ENCODE measurements at regions not wholly inside any gene's neighbourhood (a gene's known extent, or its start where the extent isn't known, plus 50 kb on each side); places are given as distances from the start of the nearest gene placed in this dataset.

DNA sequence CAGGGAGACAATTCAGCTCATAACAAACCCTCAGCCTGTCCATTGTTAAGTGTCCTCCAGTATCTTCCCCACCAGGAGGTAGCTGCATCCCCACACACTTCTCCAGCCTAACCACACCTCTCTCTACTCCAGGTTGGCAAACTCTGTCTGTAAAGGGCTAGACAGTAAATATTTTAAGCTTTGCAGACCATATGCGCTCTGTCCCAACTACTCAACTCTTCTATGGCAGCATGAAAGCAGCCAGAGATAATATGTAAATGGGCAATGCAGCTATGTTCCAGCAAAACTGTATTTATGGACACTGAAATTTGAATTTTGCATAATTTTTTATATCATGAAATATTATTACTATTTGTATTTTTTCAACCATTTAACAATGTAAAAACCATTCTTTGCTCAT, 230.4 kb upstream of the STT3B start:
- H3K79me2 ChIP-seq (ENCODE audit: insufficient read depth, low read length) = no peaks in the 10 kb centered on the region

DNA sequence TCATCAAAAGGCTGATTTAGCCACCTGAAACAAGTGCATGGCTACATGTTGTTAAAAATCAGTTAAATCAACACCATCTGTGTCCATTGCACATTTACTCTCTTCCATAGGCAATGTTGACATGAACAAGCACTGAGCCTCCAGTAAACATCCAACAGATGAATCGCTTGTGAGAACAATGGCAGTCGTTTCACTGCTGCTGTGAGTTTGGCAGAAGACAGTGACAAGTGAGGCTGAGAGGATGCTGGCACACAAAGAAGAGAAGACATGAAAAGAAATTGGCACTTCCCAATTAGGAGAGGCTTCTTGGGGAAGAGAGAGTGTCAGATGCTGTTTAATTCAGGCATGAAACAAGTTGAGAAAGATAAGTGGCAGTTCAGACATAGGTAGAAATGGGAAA, 227.4 kb upstream of the STT3B start:
- Histone ChIP-seq H3K9me2 (ENCODE audit: low read depth, low read length) (no peaks in the 10 kb centered on the region), H4K20me1 (ENCODE audit: insufficient read depth, low read length) (no peaks in the 10 kb centered on the region), H3K9me3 (ENCODE audit: low read length) (no peaks in the 10 kb centered on the region), H2AFZ (ENCODE audit: low read length) (no peak overlapping the region), H3K4me2 (ENCODE audit: low read length) (no peak overlapping the region), H3K4me1 (ENCODE audit: insufficient read depth, low read length, severe bottlenecking) (no peaks in the 10 kb centered on the region), H3K79me2 (ENCODE audit: insufficient read depth, low read length) (no peaks in the 10 kb centered on the region), H3K36me3 (ENCODE audit: insufficient read depth, low read length) (no peaks in the 10 kb centered on the region), H3K27ac (ENCODE audit: low read depth, low read length, poor library complexity, severe bottlenecking) (no peak overlapping the region), H3K27me3 (ENCODE audit: insufficient read depth, low read length) (no peaks in the 10 kb centered on the region), H3F3A (ENCODE audit: insufficient read depth, low read length) (no peaks in the 10 kb centered on the region), H3K4me3 (ENCODE audit: low read depth, low read length, poor library complexity, severe bottlenecking) (no peak overlapping the region), H3K9ac (ENCODE audit: low read length) (no peak overlapping the region)
- TF ChIP-seq EZH2 (IDR thresholded peaks at IDR 0.05; ENCODE audit: borderline replicate concordance, low read length) = no peak
- TF ChIP-seq, protein P1, sequence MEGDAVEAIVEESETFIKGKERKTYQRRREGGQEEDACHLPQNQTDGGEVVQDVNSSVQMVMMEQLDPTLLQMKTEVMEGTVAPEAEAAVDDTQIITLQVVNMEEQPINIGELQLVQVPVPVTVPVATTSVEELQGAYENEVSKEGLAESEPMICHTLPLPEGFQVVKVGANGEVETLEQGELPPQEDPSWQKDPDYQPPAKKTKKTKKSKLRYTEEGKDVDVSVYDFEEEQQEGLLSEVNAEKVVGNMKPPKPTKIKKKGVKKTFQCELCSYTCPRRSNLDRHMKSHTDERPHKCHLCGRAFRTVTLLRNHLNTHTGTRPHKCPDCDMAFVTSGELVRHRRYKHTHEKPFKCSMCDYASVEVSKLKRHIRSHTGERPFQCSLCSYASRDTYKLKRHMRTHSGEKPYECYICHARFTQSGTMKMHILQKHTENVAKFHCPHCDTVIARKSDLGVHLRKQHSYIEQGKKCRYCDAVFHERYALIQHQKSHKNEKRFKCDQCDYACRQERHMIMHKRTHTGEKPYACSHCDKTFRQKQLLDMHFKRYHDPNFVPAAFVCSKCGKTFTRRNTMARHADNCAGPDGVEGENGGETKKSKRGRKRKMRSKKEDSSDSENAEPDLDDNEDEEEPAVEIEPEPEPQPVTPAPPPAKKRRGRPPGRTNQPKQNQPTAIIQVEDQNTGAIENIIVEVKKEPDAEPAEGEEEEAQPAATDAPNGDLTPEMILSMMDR (IDR thresholded peaks at IDR 0.05; ENCODE audit: low read length) = no peak

More for the DNA sequence above, 230.4 kb upstream of the STT3B start:
- no peak for TF ChIP-seq EZH2 (IDR thresholded peaks at IDR 0.05; ENCODE audit: borderline replicate concordance, low read length)
- TF ChIP-seq, protein P1 (IDR thresholded peaks at IDR 0.05; ENCODE audit: low read length) = no peak
- H4K20me1 ChIP-seq (ENCODE audit: insufficient read depth, low read length) = no peaks in the 10 kb centered on the region
- H3K4me1 ChIP-seq (ENCODE audit: insufficient read depth, low read length, severe bottlenecking) = no peaks in the 10 kb centered on the region
- no peaks in the 10 kb centered on the region for H3K9me3 ChIP-seq (ENCODE audit: low read length)
- no peaks in the 10 kb centered on the region for H3K9me2 ChIP-seq (ENCODE audit: low read depth, low read length)
- H3K27ac ChIP-seq (ENCODE audit: low read depth, low read length, poor library complexity, severe bottlenecking) = no peak overlapping the region
- no peaks in the 10 kb centered on the region for H3K36me3 ChIP-seq (ENCODE audit: insufficient read depth, low read length)
- H3K27me3 ChIP-seq (ENCODE audit: insufficient read depth, low read length) = no peaks in the 10 kb centered on the region
- no peak overlapping the region for H2AFZ ChIP-seq (ENCODE audit: low read length)
- H3F3A ChIP-seq (ENCODE audit: insufficient read depth, low read length) = no peaks in the 10 kb centered on the region
- no peak overlapping the region for H3K4me3 ChIP-seq (ENCODE audit: low read depth, low read length, poor library complexity, severe bottlenecking)
- H3K4me2 ChIP-seq (ENCODE audit: low read length) = no peak overlapping the region
- no peak overlapping the region for H3K9ac ChIP-seq (ENCODE audit: low read length)

DNA sequence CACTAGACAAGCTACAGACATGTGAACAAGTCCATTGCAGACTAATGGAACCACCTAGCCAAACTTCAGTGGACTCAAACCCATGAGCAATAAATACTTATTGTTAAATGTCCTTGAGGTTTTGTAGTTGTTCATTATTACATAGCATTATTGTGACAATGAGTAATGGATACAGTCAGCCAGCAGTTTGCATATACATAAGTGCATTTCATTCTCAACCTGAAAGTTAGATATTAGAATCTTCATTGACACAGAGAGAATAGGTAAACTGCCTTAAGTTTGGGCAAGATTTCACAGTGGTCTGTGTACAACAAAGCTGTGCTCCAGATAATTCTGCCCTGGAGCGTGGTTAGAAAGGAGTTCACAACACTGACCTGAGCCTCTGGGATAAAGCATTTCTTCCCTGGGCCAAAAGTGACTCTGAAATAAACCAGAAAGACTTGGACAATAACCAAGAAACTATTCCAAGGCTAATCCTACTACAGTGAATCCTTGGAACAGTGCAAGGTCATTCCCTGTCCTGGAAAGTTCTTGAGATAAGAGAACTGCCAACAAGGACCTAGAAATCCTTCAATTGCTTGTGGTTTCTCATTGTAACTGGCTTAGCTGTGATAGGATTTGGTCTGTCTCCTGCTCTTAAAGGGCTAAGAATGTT, 225.5 kb upstream of the STT3B start:
- H2AFZ ChIP-seq (ENCODE audit: low read length) = no peak overlapping the region

More for the DNA sequence above, 225.5 kb upstream of the STT3B start:
- H3F3A ChIP-seq (ENCODE audit: insufficient read depth, low read length) = no peaks in the 10 kb centered on the region
- no peaks in the 10 kb centered on the region for H3K27me3 ChIP-seq (ENCODE audit: insufficient read depth, low read length)
- H3K4me2 ChIP-seq (ENCODE audit: low read length) = no peak overlapping the region
- H3K4me1 ChIP-seq (ENCODE audit: insufficient read depth, low read length, severe bottlenecking) = no peaks in the 10 kb centered on the region
- TF ChIP-seq EZH2 (IDR thresholded peaks at IDR 0.05; ENCODE audit: borderline replicate concordance, low read length) = no peak
- TF ChIP-seq, protein P1 (IDR thresholded peaks at IDR 0.05; ENCODE audit: low read length) = no peak
- no peaks in the 10 kb centered on the region for H3K9me3 ChIP-seq (ENCODE audit: low read length)
- no peaks in the 10 kb centered on the region for H3K9me2 ChIP-seq (ENCODE audit: low read depth, low read length)
- no peak overlapping the region for H3K4me3 ChIP-seq (ENCODE audit: low read depth, low read length, poor library complexity, severe bottlenecking)
- no peak overlapping the region for H3K27ac ChIP-seq (ENCODE audit: low read depth, low read length, poor library complexity, severe bottlenecking)
- no peaks in the 10 kb centered on the region for H3K36me3 ChIP-seq (ENCODE audit: insufficient read depth, low read length)
- no peak overlapping the region for H3K9ac ChIP-seq (ENCODE audit: low read length)
- H4K20me1 ChIP-seq (ENCODE audit: insufficient read depth, low read length) = no peaks in the 10 kb centered on the region
- H3K79me2 ChIP-seq (ENCODE audit: insufficient read depth, low read length) = no peaks in the 10 kb centered on the region
